ENCODE measurements at regions not wholly inside any gene's neighbourhood (a gene's known extent, or its start where the extent isn't known, plus 50 kb on each side); places are given as distances from the start of the nearest gene placed in this dataset.

- Histone ChIP-seq H3K9ac (ENCODE audit: low read depth in 1 of 2, low read length in 2 of 2) (no peak overlapping the region), H3K27me3 (ENCODE audit: control insufficient read depth in 1 of 2, insufficient read depth in 2 of 2, low read length in 2 of 2) (no peaks in the 10 kb centered on the region), H3K4me1 (ENCODE audit: control insufficient read depth in 1 of 2, insufficient read depth in 2 of 2, low read length in 2 of 2) (no peaks in the 10 kb centered on the region), H3K36me3 (ENCODE audit: control insufficient read depth in 1 of 2, insufficient read depth in 2 of 2, low read length in 2 of 2) (no peaks in the 10 kb centered on the region), H3K4me3 (ENCODE audit: low read depth in 1 of 2, low read length in 2 of 2) (no peak overlapping the region), H3K9me3 (ENCODE audit: control insufficient read depth in 1 of 2, low read length in 2 of 2) (no peaks in the 10 kb centered on the region), H3K27ac (ENCODE audit: low read depth, low read length) (no peak overlapping the region)
These were observed 538.9 kb downstream of the BNC2 start for GRCh38 chr9:16331527-16331926.

GRCh38 chr9:16333691-16334090, 536.8 kb downstream of the BNC2 start:
- no peak overlapping the region for H3K4me3 ChIP-seq (ENCODE audit: low read depth in 1 of 2, low read length in 2 of 2)
- H3K27me3 ChIP-seq (ENCODE audit: control insufficient read depth in 1 of 2, insufficient read depth in 2 of 2, low read length in 2 of 2), result no peaks in the 10 kb centered on the region
- no peak overlapping the region for H3K9ac ChIP-seq (ENCODE audit: low read depth in 1 of 2, low read length in 2 of 2)
- no peaks in the 10 kb centered on the region for H3K9me3 ChIP-seq (ENCODE audit: control insufficient read depth in 1 of 2, low read length in 2 of 2)
- no peaks in the 10 kb centered on the region for H3K36me3 ChIP-seq (ENCODE audit: control insufficient read depth in 1 of 2, insufficient read depth in 2 of 2, low read length in 2 of 2)
- H3K27ac ChIP-seq (ENCODE audit: low read depth, low read length), result no peak overlapping the region
- H3K4me1 ChIP-seq (ENCODE audit: control insufficient read depth in 1 of 2, insufficient read depth in 2 of 2, low read length in 2 of 2), result no peaks in the 10 kb centered on the region

GRCh38 chr9:16335788-16336580, 534.5 kb downstream of the BNC2 start:
- no peak overlapping the region for H3K27ac ChIP-seq (ENCODE audit: low read depth, low read length)
- no peaks in the 10 kb centered on the region for H3K4me1 ChIP-seq (ENCODE audit: control insufficient read depth in 1 of 2, insufficient read depth in 2 of 2, low read length in 2 of 2)
- H3K36me3 ChIP-seq (ENCODE audit: control insufficient read depth in 1 of 2, insufficient read depth in 2 of 2, low read length in 2 of 2), result no peaks in the 10 kb centered on the region
- no peaks in the 10 kb centered on the region for H3K27me3 ChIP-seq (ENCODE audit: control insufficient read depth in 1 of 2, insufficient read depth in 2 of 2, low read length in 2 of 2)
- no peak overlapping the region for H3K9ac ChIP-seq (ENCODE audit: low read depth in 1 of 2, low read length in 2 of 2)
- H3K9me3 ChIP-seq (ENCODE audit: control insufficient read depth in 1 of 2, low read length in 2 of 2), result no peaks in the 10 kb centered on the region
- H3K4me3 ChIP-seq (ENCODE audit: low read depth in 1 of 2, low read length in 2 of 2), result no peak overlapping the region

- Histone ChIP-seq H3K9me3 (ENCODE audit: control insufficient read depth in 1 of 2, low read length in 2 of 2) (no peaks in the 10 kb centered on the region), H3K4me1 (ENCODE audit: control insufficient read depth in 1 of 2, insufficient read depth in 2 of 2, low read length in 2 of 2) (no peaks in the 10 kb centered on the region), H3K27me3 (ENCODE audit: control insufficient read depth in 1 of 2, insufficient read depth in 2 of 2, low read length in 2 of 2) (no peaks in the 10 kb centered on the region), H3K9ac (ENCODE audit: low read depth in 1 of 2, low read length in 2 of 2) (no peak overlapping the region), H3K27ac (ENCODE audit: low read depth, low read length) (no peak overlapping the region), H3K4me3 (ENCODE audit: low read depth in 1 of 2, low read length in 2 of 2) (no peak overlapping the region), H3K36me3 (ENCODE audit: control insufficient read depth in 1 of 2, insufficient read depth in 2 of 2, low read length in 2 of 2) (no peaks in the 10 kb centered on the region)
These were observed 533.6 kb downstream of the BNC2 start for GRCh38 chr9:16336833-16337232.

- Histone ChIP-seq H3K27me3 (ENCODE audit: control insufficient read depth in 1 of 2, insufficient read depth in 2 of 2, low read length in 2 of 2) (no peaks in the 10 kb centered on the region), H3K9ac (ENCODE audit: low read depth in 1 of 2, low read length in 2 of 2) (no peak overlapping the region), H3K4me1 (ENCODE audit: control insufficient read depth in 1 of 2, insufficient read depth in 2 of 2, low read length in 2 of 2) (no peaks in the 10 kb centered on the region), H3K36me3 (ENCODE audit: control insufficient read depth in 1 of 2, insufficient read depth in 2 of 2, low read length in 2 of 2) (no peaks in the 10 kb centered on the region), H3K9me3 (ENCODE audit: control insufficient read depth in 1 of 2, low read length in 2 of 2) (no peaks in the 10 kb centered on the region), H3K4me3 (ENCODE audit: low read depth in 1 of 2, low read length in 2 of 2) (no peak overlapping the region), H3K27ac (ENCODE audit: low read depth, low read length) (no peak overlapping the region)
These were observed 533.0 kb downstream of the BNC2 start for GRCh38 chr9:16337322-16338029.

GRCh38 chr9:16341177-16341576, 529.3 kb downstream of the BNC2 start:
- H3K36me3 ChIP-seq (ENCODE audit: control insufficient read depth in 1 of 2, insufficient read depth in 2 of 2, low read length in 2 of 2), result no peaks in the 10 kb centered on the region
- no peak overlapping the region for H3K9ac ChIP-seq (ENCODE audit: low read depth in 1 of 2, low read length in 2 of 2)
- H3K4me1 ChIP-seq (ENCODE audit: control insufficient read depth in 1 of 2, insufficient read depth in 2 of 2, low read length in 2 of 2), result no peaks in the 10 kb centered on the region
- no peak overlapping the region for H3K27ac ChIP-seq (ENCODE audit: low read depth, low read length)
- H3K9me3 ChIP-seq (ENCODE audit: control insufficient read depth in 1 of 2, low read length in 2 of 2), result no peaks in the 10 kb centered on the region
- H3K27me3 ChIP-seq (ENCODE audit: control insufficient read depth in 1 of 2, insufficient read depth in 2 of 2, low read length in 2 of 2), result no peaks in the 10 kb centered on the region
- no peak overlapping the region for H3K4me3 ChIP-seq (ENCODE audit: low read depth in 1 of 2, low read length in 2 of 2)

- no peak overlapping the region for H3K4me3 ChIP-seq (ENCODE audit: low read depth in 1 of 2, low read length in 2 of 2)
- H3K27me3 ChIP-seq (ENCODE audit: control insufficient read depth in 1 of 2, insufficient read depth in 2 of 2, low read length in 2 of 2), result no peaks in the 10 kb centered on the region
- H3K9ac ChIP-seq (ENCODE audit: low read depth in 1 of 2, low read length in 2 of 2), result no peak overlapping the region
- no peak overlapping the region for H3K27ac ChIP-seq (ENCODE audit: low read depth, low read length)
- no peaks in the 10 kb centered on the region for H3K36me3 ChIP-seq (ENCODE audit: control insufficient read depth in 1 of 2, insufficient read depth in 2 of 2, low read length in 2 of 2)
- no peaks in the 10 kb centered on the region for H3K9me3 ChIP-seq (ENCODE audit: control insufficient read depth in 1 of 2, low read length in 2 of 2)
- H3K4me1 ChIP-seq (ENCODE audit: control insufficient read depth in 1 of 2, insufficient read depth in 2 of 2, low read length in 2 of 2), result no peaks in the 10 kb centered on the region
These were observed 528.0 kb downstream of the BNC2 start for GRCh38 chr9:16342246-16343020.

GRCh38 chr9:16343249-16344237, 526.9 kb downstream of the BNC2 start:
- Histone ChIP-seq H3K27ac (ENCODE audit: low read depth, low read length) (no peak overlapping the region), H3K36me3 (ENCODE audit: control insufficient read depth in 1 of 2, insufficient read depth in 2 of 2, low read length in 2 of 2) (no peaks in the 10 kb centered on the region), H3K4me1 (ENCODE audit: control insufficient read depth in 1 of 2, insufficient read depth in 2 of 2, low read length in 2 of 2) (no peaks in the 10 kb centered on the region), H3K9ac (ENCODE audit: low read depth in 1 of 2, low read length in 2 of 2) (no peak overlapping the region), H3K27me3 (ENCODE audit: control insufficient read depth in 1 of 2, insufficient read depth in 2 of 2, low read length in 2 of 2) (no peaks in the 10 kb centered on the region), H3K4me3 (ENCODE audit: low read depth in 1 of 2, low read length in 2 of 2) (no peak overlapping the region), H3K9me3 (ENCODE audit: control insufficient read depth in 1 of 2, low read length in 2 of 2) (no peaks in the 10 kb centered on the region)

- no peak overlapping the region for H3K4me3 ChIP-seq (ENCODE audit: low read depth in 1 of 2, low read length in 2 of 2)
- H3K27me3 ChIP-seq (ENCODE audit: control insufficient read depth in 1 of 2, insufficient read depth in 2 of 2, low read length in 2 of 2), result no peaks in the 10 kb centered on the region
- no peaks in the 10 kb centered on the region for H3K9me3 ChIP-seq (ENCODE audit: control insufficient read depth in 1 of 2, low read length in 2 of 2)
- H3K9ac ChIP-seq (ENCODE audit: low read depth in 1 of 2, low read length in 2 of 2), result no peak overlapping the region
- H3K36me3 ChIP-seq (ENCODE audit: control insufficient read depth in 1 of 2, insufficient read depth in 2 of 2, low read length in 2 of 2), result no peaks in the 10 kb centered on the region
- no peak overlapping the region for H3K27ac ChIP-seq (ENCODE audit: low read depth, low read length)
- H3K4me1 ChIP-seq (ENCODE audit: control insufficient read depth in 1 of 2, insufficient read depth in 2 of 2, low read length in 2 of 2), result no peaks in the 10 kb centered on the region
These were observed 526.1 kb downstream of the BNC2 start for GRCh38 chr9:16344343-16344742.

Measured in duodenal mucosa (tissue), 2 donors.